ENCODE measurements at regions not wholly inside any gene's neighbourhood (a gene's known extent, or its start where the extent isn't known, plus 50 kb on each side); places are given as distances from the start of the nearest gene placed in this dataset.

GRCh38 chr7:17557251-17557671, 258.8 kb downstream of the AHR start:
- peak in 2 of 3 donors; percentile 43 to 58 for DNase-seq

- DNase-seq: peak in 1 of 3 donors; percentile 26
These were observed 259.7 kb downstream of the AHR start for GRCh38 chr7:17558135-17558534.

DNA sequence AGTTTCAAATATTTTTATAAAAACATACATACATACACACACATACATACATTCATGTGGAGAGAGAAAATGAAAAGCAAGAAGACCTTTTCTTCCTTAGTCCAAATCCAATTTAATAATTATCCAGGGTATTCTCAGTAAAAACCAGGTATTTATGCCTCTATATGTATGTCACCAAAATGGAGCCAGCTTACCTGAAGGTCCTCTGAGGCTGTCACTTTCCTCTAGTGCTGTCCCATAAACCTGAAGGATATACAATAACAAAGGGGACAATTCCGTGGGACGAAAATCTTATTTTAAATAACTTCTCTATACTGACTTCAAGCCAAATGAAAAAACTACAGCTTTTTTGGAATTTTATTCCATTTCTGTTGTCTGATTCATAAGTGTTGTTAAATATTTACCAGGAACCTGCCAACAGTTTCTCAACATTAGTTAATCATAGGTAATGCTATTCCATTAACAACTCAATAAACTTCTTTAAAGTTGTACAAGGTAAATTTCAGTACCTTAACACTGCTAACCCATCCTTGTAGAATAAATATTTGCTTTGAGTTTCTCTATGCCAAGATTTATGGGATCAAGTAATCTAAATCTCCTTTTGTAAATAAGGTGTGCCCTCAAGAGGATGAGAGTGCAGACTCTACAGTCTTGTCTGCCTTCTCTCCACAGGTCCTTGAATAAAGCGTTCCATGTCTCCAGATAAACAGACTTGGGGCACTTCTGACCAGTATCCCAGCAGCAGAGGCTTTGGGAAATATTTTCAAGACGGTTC, 260.3 kb downstream of the AHR start:
- DNase-seq: no peak

DNA sequence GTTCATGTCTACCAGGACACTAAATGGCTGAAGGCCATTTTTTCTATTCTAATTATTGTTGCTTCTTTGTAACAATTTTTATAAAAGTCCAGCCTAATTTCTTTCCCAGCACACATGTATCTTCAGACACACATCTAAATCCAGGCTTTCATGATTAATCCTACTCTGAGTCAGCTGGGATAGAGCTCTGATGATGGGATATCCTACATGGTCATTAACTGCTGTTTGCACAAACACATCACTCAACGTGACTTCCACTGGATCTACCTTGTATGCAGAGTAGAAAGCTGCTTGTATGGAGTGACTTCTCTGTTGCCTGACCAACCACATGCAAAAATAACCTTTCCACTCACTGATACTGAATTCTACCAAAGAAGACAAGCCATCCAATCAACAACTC, 260.9 kb downstream of the AHR start:
- no peak for DNase-seq

DNA sequence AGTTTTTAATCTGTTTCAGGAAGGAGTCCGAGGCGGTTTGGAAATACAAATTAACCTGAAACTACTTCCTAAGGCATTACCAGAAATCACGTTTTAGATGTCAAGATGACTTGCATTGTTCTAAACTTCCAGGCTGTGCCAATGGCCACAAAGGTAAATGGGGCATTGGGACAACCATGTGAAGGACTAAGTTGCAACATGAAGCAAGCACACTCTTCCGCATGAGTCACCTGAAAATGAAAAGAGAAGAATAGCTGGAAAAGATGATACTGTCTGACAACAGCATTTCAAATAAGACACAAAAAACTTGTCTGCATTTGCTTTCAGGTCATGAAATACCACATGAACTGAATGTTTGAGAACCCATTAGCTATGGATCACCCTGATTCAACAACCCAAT, 262.1 kb downstream of the AHR start:
- no peak for DNase-seq

GRCh38 chr7:17560966-17561365, 262.5 kb downstream of the AHR start:
- no peak for DNase-seq

GRCh38 chr7:17564678-17565212, 266.3 kb downstream of the AHR start:
- DNase-seq: peak in 1 of 3 donors; percentile 50

DNA sequence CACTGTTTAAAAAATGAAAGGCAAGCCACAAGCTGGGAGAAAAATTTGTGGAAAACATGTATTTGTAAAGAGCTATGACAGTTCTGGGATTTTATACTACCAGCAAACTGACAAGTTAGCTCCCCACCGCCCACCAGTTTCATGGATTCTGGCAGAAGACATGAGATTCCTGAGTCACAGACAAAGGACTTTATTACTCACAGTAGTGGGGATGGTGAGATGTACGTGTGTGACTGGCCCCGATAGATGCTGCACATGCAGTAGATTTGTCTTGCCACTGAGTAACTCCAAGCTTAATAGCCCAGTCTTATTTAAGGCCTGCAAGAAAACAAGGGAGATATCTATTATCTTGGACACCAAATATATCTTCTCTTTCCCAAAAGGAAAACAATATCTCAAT, 281.7 kb downstream of the AHR start:
- peak in 1 of 3 donors; percentile 78 for DNase-seq

- DNase-seq: no peak
These were observed 282.4 kb downstream of the AHR start for GRCh38 chr7:17580856-17581255.

DNA sequence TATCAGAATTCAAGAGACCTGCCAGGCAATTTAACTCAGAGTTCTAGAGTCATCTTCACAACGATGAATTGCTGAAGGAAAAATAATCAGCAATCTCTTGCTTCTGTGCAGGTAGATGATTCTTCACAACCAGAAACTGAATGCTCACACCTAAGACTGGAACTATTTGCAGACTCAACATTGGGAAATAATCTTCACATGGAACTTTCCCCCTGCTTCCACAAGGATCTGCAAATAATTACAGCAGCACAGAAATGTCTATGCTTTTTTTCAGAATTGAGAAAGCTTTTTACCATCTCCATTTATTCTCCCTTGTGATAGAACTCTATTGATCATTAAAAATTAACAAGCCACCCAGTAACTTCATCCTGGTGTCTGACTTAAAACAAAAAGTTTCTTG, 282.8 kb downstream of the AHR start:
- DNase-seq: no peak

- DNase-seq: peak in 1 of 3 donors; percentile 51
These were observed 284.2 kb downstream of the AHR start for GRCh38 chr7:17582696-17583095.

- DNase-seq: no peak
These were observed 285.3 kb downstream of the AHR start for GRCh38 chr7:17583786-17584185.

- DNase-seq: no peak
These were observed 286.4 kb downstream of the AHR start for GRCh38 chr7:17584822-17585221.

GRCh38 chr7:17586711-17587110, 288.3 kb downstream of the AHR start:
- no peak for DNase-seq

DNA sequence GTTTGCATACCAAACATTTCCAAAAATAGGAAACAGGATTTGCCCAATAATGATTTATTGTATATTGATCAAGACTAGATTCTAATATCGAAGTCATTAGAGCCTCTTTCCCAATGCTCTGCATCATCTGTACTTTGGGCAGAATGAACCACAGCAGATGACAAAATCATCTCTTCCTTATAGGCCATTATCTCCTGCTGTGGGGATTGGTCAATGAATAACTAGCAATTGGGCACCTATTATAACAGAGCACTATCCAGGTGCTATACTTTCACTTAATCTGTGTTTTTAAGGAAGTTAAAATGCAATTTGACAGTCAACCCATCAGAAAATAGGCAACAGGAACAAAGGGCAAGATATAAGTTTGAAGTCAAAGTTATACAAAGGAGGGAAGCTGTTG, 290.3 kb downstream of the AHR start:
- no peak for DNase-seq

DNA sequence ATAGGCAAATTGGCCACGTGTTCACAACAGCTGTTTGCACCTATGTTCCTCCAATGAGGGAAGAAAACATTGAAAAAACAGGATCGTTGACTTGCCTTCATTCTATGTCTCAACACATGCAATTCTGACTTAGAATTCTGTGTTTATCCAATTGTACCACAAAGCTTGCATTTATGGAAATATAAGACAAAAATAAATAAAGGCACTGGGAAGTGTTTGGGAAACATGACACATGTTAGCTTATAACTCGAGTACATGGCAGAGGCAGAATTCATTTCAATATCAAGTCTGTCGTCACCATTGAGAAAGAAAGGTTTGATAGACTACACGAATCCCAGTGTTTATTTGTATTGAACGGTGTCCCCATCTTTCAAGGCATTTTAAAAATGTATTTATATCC, 291.2 kb downstream of the AHR start:
- DNase-seq: no peak

DNA sequence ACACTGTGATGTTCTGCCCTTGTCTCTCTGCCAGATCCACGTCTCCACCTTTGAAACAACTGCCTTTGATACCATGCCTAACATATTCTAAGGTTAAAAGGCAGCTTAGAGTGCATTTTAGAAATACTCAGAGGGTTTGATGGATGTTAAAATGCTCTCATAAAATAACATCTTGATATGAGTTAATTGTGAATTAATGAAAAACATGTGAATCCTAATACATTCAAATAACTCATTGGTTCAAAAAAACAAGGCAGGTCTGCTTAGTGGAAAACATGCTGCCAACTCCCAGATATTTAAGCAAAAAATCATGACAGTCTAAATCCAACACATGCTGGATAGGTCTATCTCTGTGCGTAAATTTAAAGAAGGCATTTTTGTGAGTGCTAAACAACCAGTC, 291.8 kb downstream of the AHR start:
- DNase-seq: peak in 1 of 3 donors; percentile 56

DNA sequence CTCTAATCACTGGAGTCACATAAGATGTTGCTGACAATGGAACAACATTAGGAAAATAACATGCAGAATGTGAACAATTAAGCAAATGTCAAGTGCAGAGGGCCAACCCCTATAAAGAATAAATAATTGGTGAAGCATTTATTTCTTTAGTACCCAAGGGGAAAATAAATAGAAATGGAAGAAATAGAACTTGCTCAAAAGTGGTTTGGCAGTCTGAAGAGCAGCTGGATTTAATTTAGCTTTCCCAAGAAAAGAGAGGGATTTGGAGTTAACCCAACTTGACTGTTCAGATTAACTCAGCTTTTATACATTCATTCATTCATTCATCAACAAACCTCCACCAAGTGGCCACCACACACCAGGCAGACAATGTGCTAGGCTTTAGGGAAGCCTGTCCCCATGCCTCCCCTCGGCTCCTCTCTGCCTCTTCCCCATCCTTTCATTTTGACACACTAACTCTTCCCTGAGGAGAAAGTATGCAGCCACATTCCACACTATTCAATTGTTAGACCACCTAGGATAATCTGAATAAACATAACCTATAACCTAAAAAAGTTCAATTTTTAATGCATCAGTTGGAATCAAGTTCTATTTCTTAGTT, 295.5 kb downstream of the AHR start:
- DNase-seq: peak; percentile 82 to 94 (median 85)

DNA sequence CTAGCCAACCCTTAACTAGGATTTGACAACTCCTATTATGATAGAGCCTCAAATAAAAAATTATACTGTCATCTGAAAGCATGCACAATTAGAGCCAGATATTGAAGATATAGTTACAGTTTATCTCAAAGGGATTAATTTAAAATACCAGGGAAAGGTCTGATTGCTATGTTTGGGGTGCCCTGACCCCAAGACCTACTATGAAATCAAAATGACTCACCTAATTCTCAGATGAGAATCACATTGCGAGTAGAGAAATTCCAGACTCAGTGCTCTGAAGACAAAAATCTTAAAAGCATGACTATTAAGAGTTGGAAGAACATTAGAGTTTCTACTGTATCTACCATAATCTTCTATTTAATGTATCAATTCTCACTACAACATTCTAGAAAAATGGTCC, 297.1 kb downstream of the AHR start:
- no peak for DNase-seq

DNA sequence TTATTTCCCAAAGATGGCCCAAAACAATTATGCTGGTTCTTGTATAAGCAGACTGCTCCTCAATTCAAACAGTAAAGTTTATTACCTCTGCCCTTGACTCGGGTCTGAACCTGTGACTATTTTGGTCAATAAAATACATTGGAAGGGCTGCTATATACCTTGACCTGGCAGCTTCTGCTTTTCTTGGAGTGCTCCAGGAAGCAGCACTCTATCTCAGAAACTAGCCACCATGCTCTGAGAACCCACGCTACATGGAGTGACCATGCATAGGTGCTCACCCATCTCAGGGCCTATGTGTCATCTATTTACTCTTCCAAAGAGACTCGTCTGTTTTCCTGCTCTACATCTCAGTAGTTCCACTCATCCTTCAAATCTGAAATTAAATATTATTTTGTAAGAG, 299.9 kb downstream of the AHR start:
- no peak for DNase-seq

GRCh38 chr7:17598846-17599245, 300.4 kb downstream of the AHR start:
- DNase-seq: no peak

GRCh38 chr7:17599733-17600339, 301.4 kb downstream of the AHR start:
- no peak for DNase-seq

DNA sequence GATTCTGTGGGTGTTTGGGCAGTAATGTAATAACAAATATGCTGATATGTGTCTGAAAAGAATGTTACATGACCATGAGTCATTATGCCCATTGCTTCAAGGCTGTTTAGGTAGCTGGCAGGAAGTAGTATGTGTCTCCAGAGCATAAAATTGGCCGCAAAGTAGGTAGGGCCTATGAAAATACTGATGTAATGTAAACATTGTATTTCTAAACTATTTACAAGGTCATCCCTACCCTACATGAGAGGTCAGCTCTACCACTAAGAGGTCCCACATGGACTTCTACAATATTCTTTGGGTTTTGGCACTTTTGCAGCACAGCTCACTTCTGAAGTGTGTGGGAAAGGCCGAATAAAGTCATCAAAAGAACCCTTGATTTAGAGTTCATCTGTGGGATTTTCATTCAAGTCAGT, 301.9 kb downstream of the AHR start:
- DNase-seq: peak in 2 of 3 donors; percentile 16 to 60
